H54 (cell line): ENCODE measurements at regions not wholly inside any gene's neighbourhood (a gene's known extent, or its start where the extent isn't known, plus 50 kb on each side); places are given as distances from the start of the nearest gene placed in this dataset.

Experiments used
- DNase-seq: peaks from one replicate; pipeline ENCODE4 v3.0.0; 2011; ENCODE audit warnings: low spot score, mixed read lengths; ENCODE audit not compliant: insufficient read length
- FAIRE-seq: peaks from 3 replicates; lab custom pipeline; 2011; peaks lifted over from hg19 to GRCh38; lab: Jason Lieb, UNC
- POLR2A ChIP-seq: IDR thresholded peaks from 2 replicates; pipeline ENCODE4 v1.6.1; 2011; ENCODE audit warnings: low read depth, mild to moderate bottlenecking, low read length

DNA sequence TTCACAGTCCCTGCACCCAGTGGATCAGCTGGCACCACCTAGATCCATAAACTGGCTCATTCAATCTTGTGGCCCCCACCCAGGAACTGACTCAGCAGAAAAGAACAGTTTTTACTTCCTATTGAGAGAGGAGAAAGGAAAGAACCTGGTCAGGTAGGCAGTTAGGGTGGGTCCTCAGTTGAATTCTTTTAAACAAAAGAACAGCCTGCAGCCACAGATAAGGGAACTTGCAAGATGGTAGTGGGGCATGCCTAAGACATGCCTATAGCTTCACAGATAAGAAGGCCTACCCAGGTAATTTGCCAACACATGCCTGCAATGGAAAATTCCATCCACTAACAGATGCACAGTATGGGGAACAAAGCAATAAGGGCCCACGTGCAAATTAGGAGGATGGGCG lies 86.7 kb upstream of the NLGN4Y start:
- FAIRE-seq (no peak), DNase-seq (no peak)
- no peak for TF ChIP-seq POLR2A

DNA sequence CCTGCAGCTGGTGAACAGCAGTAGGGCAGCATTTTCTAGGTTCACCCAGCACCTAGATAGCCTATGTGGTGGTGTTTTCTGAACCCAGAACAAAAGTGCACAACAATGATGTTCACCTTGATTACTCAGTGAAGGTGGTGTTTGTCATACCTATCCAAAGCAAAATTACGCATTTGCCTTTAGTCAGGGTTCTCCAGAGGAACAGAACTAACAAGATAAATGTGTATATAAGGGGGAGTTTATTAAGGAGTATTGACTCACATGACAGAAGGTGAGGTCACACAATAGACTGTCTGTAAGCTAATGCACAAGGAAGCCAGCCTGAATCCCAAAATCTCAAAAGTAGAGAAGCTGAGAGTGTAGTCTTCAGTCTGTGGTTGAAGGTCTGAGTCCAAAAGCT lies 85.9 kb upstream of the NLGN4Y start:
- TF ChIP-seq POLR2A, result no peak
- DNase-seq (no peak), FAIRE-seq (no peak)

DNA sequence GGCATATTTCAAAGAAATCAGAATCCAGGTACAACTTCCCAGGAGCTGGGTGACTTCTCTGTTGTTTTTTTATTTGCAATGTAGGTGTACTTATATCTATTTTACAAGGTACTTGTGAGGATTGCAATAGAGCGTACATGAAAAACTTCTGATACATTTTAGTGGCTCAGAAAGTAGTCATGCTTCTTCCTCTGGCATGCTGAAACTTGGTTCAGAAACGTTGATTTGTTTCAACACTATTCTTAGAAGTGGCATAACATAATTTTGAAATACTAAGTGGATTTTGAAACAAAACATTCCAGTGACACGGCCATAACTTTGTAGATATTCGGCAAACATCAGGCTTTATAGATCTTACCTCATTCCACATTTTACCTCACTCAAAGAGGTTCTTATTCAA lies 79.8 kb upstream of the NLGN4Y start:
- no peak for DNase-seq
- FAIRE-seq, result no peak
- no peak for TF ChIP-seq POLR2A

DNA sequence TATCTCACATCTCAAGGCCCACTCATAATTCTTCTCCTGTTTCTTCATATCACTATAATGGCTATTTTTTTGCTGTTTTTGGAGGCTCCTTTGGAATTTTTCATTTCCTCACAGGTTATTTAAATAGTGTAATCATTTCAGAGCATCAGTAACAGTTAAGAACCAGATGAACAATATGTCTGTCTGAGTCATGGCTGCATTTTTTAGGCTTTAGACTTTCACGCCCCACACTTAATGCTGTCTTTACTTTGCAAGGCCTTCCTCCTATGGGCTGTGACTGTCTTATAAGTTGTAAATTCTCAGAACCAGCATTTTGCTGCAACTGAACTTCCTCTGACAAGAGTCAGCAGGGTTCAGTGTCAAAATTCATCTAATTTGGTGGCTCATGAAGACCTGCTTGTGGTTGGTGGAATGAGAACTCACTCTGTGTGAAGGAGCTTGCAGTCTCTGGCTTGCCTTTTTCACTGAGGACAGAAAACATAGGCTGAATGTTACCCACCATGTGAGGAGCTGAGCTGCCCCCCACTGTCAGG lies 56.1 kb upstream of the NLGN4Y start:
- FAIRE-seq (no peak), DNase-seq (no peak)
- TF ChIP-seq POLR2A, result no peak

DNA sequence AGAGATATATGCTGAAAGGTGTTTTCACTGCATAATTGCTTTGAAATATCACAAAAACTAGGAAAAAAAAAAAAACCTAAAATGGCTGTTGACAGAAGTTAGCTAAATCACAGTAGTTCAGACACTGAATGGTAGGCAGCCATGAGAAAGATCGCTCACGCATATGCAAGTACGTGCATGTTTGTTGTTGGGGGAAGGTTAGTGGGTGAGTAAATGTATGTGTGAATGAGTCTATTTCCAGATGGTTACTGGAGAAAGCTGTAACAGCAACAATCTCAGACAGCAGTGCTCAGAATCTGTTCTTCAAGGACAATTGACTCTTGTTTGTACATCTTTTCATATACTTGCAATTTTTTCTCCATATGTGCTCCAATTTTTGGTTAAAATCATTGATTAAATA lies 51.9 kb upstream of the NLGN4Y start:
- DNase-seq (no peak), FAIRE-seq (no peak)
- TF ChIP-seq POLR2A, result no peak

DNA sequence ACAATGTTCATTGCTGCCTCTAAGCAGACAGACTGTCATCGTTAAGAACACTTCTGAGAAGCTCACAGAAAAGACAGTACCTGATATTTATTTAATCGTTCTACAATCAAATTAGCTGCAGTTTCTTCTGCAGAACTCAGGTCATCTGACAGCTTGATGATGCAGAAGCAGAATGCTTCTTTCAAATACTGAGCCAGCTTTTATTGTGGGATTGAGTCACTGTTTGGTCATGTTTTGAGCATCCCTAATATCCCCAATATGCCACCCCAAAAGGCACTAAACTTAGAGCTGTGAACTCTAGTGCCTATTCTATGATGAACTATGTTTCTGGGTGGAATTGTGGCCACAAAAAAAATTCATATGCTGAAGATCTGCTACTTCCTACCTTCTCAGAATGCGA lies 51.0 kb upstream of the NLGN4Y start:
- FAIRE-seq (no peak), DNase-seq (no peak)
- no peak for TF ChIP-seq POLR2A
